Heart left ventricle (tissue), 16 donors: ENCODE measurements at regions not wholly inside any gene's neighbourhood (a gene's known extent, or its start where the extent isn't known, plus 50 kb on each side); places are given as distances from the start of the nearest gene placed in this dataset.

Experiments used
- ATAC-seq, 4 donors: fragments of 200-7000 bp; cut with Tn5 transposase; one replicate each; pipeline ENCODE4 v1.9.1; 2020 to 2022; ENCODE audit warnings: moderate library complexity in 4 of 4, mild to moderate bottlenecking in 3 of 4, moderate number of reproducible peaks in 1 of 4
- DNase-seq, 5 donors: peaks; one replicate each; pipeline ENCODE4 v3.0.0-alpha.2; 2020
- H3K27ac ChIP-seq, 12 donors: fragments of 200-600 bp; sonication (generic) in 4 of 12; one replicate each; pipeline versions ENCODE4 v1.5.0 to v1.8.0; 2016 to 2022; ENCODE audit warnings: mild to moderate bottlenecking in 2 of 12
- H3K27me3 ChIP-seq, 9 donors: fragments of 200-600 bp; sonication (generic) in 2 of 9; one replicate each; pipeline versions ENCODE4 v1.5.1 to v1.8.0; 2016 to 2022; ENCODE audit warnings: mild to moderate bottlenecking in 3 of 9
- H3K36me3 ChIP-seq, 9 donors: fragments of 200-600 bp; sonication (generic) in 2 of 9; one replicate each; pipeline versions ENCODE4 v1.5.0 to v1.8.0; 2018 to 2022; ENCODE audit warnings: mild to moderate bottlenecking in 2 of 9
- H3K4me1 ChIP-seq, 12 donors: fragments of 200-600 bp; sonication (generic) in 4 of 12; one replicate each; pipeline versions ENCODE4 v1.5.0 to v1.8.0; 2016 to 2022; ENCODE audit warnings: mild to moderate bottlenecking in 3 of 12
- H3K4me3 ChIP-seq, 12 donors: fragments of 200-600 bp; sonication (generic) in 4 of 12; one replicate each; pipeline versions ENCODE4 v1.5.0 to v1.8.0; 2017 to 2022; ENCODE audit warnings: mild to moderate bottlenecking in 9 of 12, moderate library complexity in 4 of 12
- H3K9me3 ChIP-seq, 12 donors: fragments of 200-600 bp; sonication (generic) in 4 of 12; one replicate each; pipeline versions ENCODE4 v1.5.0 to v1.8.0; 2016 to 2022; ENCODE audit warnings: mild to moderate bottlenecking in 1 of 12
- CTCF ChIP-seq, 12 donors: fragments of 200-600 bp; sonication (generic) in 4 of 12; IDR thresholded peaks; one replicate each; pipeline versions ENCODE4 v1.5.0 to v1.8.0; 2018 to 2022; ENCODE audit warnings: antibody characterized with exemption in 12 of 12, mild to moderate bottlenecking in 5 of 12
- POLR2A ChIP-seq, 2 donors: fragments of 450-650 bp; IDR thresholded peaks; one replicate each; pipeline ENCODE4 v1.6.1; 2017; ENCODE audit warnings: antibody characterized with exemption in 2 of 2, mild to moderate bottlenecking in 2 of 2, moderate library complexity in 2 of 2
- WGBS, 4 donors: extraction: QIAGEN DNeasy Blood & Tissue Kit in 2 of 4; methylation state at CpG; one replicate each; pipeline versions ENCODE4 v1.1.5 to v1.1.7; 2013 to 2018; 5-methylcytosine and 5-hydroxymethylcytosine counted together
- intact Hi-C, 10 donors: fragments of 100-400 bp; cut with DNase I; formaldehyde crosslinking; loops; one replicate each; pipeline versions ENCODE4 v1.11.1 to v1.14.2; 2022
- donor health status: ischemic (EF 13 %, LVEDD 7.1; RV severe dilation, severe dysfunction).
- donor health status: healthy with polysubstance abuse.
- donor health status: DM: no; HTN: yes; CAD: no.
- donor health status: DM: no; HTN: no; CAD: no.
- donor health status: ischemic (EF 25% LVEDD 6.9; RV normal size, moderate dysfunction).
- donor health status: ischemic (EF 25% LVEDD 5.7; RV mildly dilated, moderate dysfunction).
- donor health status: healthy.
- donor health status: DM: yes; HTN: yes; CAD: no.
- donor health status: ischemic (EF 35%, LVEDD 5.7; RV mildly dilated, moderate dysfunction).
- donor health status: nonischemic (EF 11% LVEDD 7.7; RV severe dilation, severe dysfunction).
- donor health status: DM: yes; HTN: yes; CAD: no.
- donor health status: PGD.
- donor health status: ischemic (EF 29% LVEDD 5.4; RV normal size, mild dysfunction).
- donor health status: nonischemic (EF 23%, LVEDD 6.1; RV moderate dilation, normal function).

DNA sequence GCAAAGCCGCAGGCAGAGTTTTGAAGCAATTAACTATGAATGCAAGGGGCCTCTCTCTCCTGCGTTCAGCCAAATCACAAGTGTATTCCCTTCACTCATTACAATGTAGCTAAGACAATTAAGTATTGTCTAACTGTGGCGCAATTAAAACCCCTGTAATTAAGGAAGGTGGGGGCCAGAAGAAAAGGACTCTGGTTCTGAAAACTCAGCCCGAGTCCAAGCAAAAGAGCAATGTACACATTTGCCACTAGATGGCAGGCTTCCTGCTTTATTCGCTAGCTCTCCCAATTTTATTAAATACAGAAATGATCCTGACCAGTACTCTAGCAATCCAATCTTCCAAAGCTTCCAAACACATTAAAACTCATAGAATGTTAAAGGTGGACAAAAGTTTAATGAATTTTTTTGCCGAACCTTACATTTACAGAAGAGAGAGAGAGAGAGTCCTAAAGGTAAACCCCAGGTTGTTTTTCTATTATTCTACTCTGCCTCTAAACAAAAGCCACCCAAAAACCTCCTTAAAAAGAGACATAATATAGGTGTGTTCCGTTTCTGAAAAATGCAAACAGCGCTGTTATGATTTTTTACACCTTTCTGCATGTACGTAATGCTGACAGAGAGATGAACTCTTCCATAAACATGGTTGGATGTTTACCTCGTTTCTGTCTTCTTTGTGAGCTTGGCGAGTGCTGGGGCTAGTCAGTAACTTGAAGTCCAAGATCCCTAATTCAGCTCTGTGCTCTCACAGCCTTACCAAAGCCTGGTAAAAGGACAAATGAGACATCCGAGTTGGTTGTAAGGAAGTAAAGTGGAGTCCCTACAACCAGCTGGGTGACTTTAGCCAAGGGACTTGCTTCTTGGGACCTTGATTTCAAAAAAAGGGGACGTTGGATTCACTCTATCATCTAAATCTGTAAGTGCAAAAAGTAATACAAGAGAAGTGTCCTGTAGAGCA is 50.9 kb upstream of the VASH1 start:
- ATAC-seq (peak in 3 of 4 donors; percentile 35 to 72 (median 66)), DNase-seq (peak in 1 of 5 donors; percentile 35)
- peaks cover 0 to 18% (median 10%) of the 10 kb centered on the region in 12 donors for H3K4me1 ChIP-seq
- WGBS, 4 donors, result 37 to 40% (median 38%) methylated on average over 13 of the region's 13 CpGs
- H3K4me3 ChIP-seq, result no peak overlapping the region
- H3K27ac ChIP-seq, result peak overlapping the region in 1 of 12 donors; percentile 30
- TF ChIP-seq CTCF (IDR thresholded peaks at IDR 0.05), result peak; percentile 71 to 86 (median 76)
- no peak for TF ChIP-seq POLR2A (IDR thresholded peaks at IDR 0.05)
- H3K36me3 ChIP-seq, result peaks cover 0 to 4% (median 0%) of the 10 kb centered on the region in 9 donors
- no peaks in the 10 kb centered on the region for H3K27me3 ChIP-seq
- no peaks in the 10 kb centered on the region for H3K9me3 ChIP-seq
- intact Hi-C loops, result loop anchor here in 8 of 10 donors (1.0 to 10.0 kb wide), 7 partner anchors 52 to 384 kb away; partner anchors contain the start of genes VASH1 (in 2 of the 8) and CIPC (in 1 of the 8)
